ENCODE measurements at regions not wholly inside any gene's neighbourhood (a gene's known extent, or its start where the extent isn't known, plus 50 kb on each side); places are given as distances from the start of the nearest gene placed in this dataset.

DNA sequence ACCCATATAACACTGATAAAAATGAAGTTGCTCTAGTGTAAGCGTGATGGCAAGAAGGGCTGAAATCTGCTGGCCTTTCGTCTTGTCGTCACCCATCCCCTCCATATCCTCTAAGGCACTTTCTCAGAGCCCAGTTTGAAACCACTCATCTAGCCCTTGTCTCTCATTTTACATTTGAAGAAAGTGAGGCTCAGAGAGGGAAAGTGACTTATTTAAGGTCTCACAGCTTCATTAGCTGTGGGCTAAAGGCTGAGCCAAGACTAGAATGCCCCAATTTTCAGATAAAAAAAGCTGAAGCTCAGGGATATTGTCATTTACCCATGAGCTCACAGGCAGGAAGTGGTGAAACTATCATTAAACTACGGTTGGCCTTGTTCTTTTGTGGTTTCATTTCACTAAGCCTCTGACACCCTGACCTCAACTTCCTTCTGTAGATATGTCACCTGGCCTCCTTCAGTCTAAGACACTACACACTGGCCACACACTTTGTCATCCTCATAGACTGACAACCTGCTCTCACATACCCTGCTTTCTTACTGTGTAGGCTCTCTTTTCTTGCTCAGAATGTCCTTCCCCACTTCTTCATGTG lies 176.7 kb upstream of the DMAC1 start:
- TF ChIP-seq, protein P1, sequence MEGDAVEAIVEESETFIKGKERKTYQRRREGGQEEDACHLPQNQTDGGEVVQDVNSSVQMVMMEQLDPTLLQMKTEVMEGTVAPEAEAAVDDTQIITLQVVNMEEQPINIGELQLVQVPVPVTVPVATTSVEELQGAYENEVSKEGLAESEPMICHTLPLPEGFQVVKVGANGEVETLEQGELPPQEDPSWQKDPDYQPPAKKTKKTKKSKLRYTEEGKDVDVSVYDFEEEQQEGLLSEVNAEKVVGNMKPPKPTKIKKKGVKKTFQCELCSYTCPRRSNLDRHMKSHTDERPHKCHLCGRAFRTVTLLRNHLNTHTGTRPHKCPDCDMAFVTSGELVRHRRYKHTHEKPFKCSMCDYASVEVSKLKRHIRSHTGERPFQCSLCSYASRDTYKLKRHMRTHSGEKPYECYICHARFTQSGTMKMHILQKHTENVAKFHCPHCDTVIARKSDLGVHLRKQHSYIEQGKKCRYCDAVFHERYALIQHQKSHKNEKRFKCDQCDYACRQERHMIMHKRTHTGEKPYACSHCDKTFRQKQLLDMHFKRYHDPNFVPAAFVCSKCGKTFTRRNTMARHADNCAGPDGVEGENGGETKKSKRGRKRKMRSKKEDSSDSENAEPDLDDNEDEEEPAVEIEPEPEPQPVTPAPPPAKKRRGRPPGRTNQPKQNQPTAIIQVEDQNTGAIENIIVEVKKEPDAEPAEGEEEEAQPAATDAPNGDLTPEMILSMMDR (IDR thresholded peaks at IDR 0.05; ENCODE audit: control extremely low read depth in 1 of 3, insufficient read depth in 1 of 3, low read depth in 1 of 3, low read length in 3 of 3), result no peak
- no peak for TF ChIP-seq ZNF274 (IDR thresholded peaks at IDR 0.05; ENCODE audit: borderline replicate concordance, extremely low read depth, low read length)
- no peak for TF ChIP-seq TAF1 (IDR thresholded peaks at IDR 0.05; ENCODE audit: low read depth, low read length)
- TF ChIP-seq, protein P2, sequence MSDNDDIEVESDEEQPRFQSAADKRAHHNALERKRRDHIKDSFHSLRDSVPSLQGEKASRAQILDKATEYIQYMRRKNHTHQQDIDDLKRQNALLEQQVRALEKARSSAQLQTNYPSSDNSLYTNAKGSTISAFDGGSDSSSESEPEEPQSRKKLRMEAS (IDR thresholded peaks at IDR 0.05), result no peak
- TF ChIP-seq, protein P3, sequence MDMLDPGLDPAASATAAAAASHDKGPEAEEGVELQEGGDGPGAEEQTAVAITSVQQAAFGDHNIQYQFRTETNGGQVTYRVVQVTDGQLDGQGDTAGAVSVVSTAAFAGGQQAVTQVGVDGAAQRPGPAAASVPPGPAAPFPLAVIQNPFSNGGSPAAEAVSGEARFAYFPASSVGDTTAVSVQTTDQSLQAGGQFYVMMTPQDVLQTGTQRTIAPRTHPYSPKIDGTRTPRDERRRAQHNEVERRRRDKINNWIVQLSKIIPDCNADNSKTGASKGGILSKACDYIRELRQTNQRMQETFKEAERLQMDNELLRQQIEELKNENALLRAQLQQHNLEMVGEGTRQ (IDR thresholded peaks at IDR 0.05; ENCODE audit: low read length), result no peak
- TF ChIP-seq CBX5 (IDR thresholded peaks at IDR 0.05; ENCODE audit: low read depth, low read length), result no peak
